VCaP (cell line): ENCODE measurements at regions not wholly inside any gene's neighbourhood (a gene's known extent, or its start where the extent isn't known, plus 50 kb on each side); places are given as distances from the start of the nearest gene placed in this dataset.

Experiments used
- H3K27ac ChIP-seq: fragments of 450-650 bp; 2 replicates; pipeline ENCODE4 v1.5.1; 2017
- TF ChIP-seq, protein P1 (sequence below): fragments of 450-650 bp; conservative IDR thresholded peaks from 2 replicates; pipeline ENCODE4 v1.5.1; 2017; ENCODE audit warnings: mild to moderate bottlenecking, moderate library complexity

DNA sequence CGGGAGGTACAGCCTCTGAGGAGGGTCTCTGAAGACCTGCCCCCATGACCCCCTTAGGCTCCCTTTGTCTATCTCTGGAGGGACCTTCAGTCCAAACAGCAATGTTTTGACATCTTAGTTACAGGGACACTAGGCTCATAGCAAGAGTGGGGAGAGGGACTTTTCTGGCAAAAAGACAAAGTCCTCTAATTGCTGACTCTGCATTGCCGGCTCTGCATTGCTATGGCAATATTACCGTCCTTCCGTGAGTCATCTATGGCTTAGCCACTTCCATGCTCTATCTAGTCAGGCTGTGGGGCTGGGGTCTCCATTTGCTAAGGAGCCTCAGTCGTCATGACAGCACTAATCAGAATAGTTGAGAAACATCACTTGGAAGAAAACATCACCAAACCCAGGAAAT, 952.6 kb downstream of the KCNMA1 start:
- TF ChIP-seq, protein P1, sequence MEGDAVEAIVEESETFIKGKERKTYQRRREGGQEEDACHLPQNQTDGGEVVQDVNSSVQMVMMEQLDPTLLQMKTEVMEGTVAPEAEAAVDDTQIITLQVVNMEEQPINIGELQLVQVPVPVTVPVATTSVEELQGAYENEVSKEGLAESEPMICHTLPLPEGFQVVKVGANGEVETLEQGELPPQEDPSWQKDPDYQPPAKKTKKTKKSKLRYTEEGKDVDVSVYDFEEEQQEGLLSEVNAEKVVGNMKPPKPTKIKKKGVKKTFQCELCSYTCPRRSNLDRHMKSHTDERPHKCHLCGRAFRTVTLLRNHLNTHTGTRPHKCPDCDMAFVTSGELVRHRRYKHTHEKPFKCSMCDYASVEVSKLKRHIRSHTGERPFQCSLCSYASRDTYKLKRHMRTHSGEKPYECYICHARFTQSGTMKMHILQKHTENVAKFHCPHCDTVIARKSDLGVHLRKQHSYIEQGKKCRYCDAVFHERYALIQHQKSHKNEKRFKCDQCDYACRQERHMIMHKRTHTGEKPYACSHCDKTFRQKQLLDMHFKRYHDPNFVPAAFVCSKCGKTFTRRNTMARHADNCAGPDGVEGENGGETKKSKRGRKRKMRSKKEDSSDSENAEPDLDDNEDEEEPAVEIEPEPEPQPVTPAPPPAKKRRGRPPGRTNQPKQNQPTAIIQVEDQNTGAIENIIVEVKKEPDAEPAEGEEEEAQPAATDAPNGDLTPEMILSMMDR = no peak
- no peak overlapping the region for H3K27ac ChIP-seq

GRCh38 chr10:76681153-76681552, 956.5 kb downstream of the KCNMA1 start:
- TF ChIP-seq, protein P1 = no peak

DNA sequence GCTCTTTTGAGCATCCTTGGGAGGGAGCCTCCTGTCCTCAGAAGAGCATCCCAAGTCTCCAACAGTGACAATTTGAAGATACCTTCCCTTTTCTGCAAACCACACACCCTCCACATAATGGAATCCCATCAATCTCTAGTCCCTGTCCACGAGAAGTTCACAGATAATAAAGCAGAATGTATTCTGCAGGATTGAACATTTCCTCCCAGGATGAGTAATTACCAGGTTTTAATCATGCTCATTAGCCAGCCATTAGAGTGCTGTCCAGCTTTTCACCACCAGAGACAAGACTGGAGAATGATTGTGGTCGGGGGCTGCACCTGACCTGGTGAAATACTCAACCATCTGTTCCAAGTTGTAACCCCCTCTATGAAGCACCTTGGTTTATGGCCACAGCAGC, 958.6 kb downstream of the KCNMA1 start:
- TF ChIP-seq, protein P1 = no peak
- H3K27ac ChIP-seq = no peak overlapping the region

More at GRCh38 chr10:76681153-76681552, 956.5 kb downstream of the KCNMA1 start:
- H3K27ac ChIP-seq = no peak overlapping the region

- TF ChIP-seq, protein P1 = no peak
- no peak overlapping the region for H3K27ac ChIP-seq
Measured at GRCh38 chr10:76675951-76676587, 961.5 kb downstream of the KCNMA1 start.

- TF ChIP-seq, protein P1 = no peak
- H3K27ac ChIP-seq = no peak overlapping the region
Measured at GRCh38 chr10:76675561-76675950, 962.1 kb downstream of the KCNMA1 start.

DNA sequence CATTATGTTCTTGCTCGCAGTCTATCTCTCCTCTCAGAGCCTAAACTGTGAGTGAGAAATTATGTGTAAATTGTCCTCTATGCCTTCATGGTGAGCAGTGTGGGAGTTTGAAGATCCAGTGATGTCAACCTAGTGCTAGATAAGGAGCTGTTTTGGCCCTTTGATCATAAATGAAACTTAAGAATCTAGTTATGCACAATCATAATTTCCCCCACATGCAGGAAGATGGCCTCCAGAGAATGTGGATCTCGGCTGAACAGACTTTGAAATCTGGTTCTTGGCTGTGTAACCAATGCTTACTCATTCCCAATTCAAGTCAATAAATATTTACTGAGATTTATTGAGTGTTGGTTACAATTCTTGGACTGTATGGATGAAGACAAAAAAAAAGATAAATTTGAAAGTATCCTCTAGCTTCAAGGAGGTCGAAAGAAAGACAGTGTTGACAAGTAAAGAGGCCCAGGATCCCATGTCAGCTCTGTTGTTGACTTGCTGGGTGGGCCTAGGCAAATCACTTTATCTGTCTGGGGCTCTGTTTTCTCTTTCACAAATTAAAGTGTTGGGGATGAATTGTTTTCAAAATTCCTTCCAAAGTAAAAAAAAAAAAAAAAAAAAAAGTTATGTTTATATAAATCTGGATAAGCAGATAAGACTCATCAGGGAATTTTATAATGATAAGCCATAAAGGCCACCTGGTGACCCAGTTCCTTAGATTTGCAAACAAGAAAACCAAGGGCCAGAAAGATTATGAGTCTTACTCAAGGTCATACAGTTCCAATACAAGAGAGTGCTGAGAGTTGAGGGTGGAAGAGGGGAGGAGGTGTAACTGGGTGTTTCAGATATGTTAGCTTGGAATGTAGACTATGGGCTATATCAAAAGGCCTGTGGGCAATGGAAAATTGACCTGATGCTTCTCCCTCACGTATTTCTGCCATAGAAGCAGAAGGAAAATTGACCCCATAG, 969.9 kb downstream of the KCNMA1 start:
- no peak overlapping the region for H3K27ac ChIP-seq
- TF ChIP-seq, protein P1 = no peak

GRCh38 chr10:76666891-76667290, 970.7 kb downstream of the KCNMA1 start:
- TF ChIP-seq, protein P1 = no peak
- no peak overlapping the region for H3K27ac ChIP-seq
